CD14-positive monocyte (primary cell): ENCODE measurements at regions not wholly inside any gene's neighbourhood (a gene's known extent, or its start where the extent isn't known, plus 50 kb on each side); places are given as distances from the start of the nearest gene placed in this dataset.

ENCODE experiments used
- DNase-seq, 3 donors: peaks; one replicate each; pipeline ENCODE4 v3.0.0-alpha.2; 2011 to 2022
- H2AFZ ChIP-seq: 2 replicates; pipeline ENCODE4 v1.6.0; 2012; ENCODE audit warnings: mild to moderate bottlenecking, low read depth, low read length, inconsistent platforms; ENCODE audit not compliant: insufficient read depth, poor library complexity, severe bottlenecking
- H3K27ac ChIP-seq, 2 donors: 1 replicate in 1 of 2; 2 replicates in 1 of 2; pipeline ENCODE4 v1.5.1; 2012 to 2013; ENCODE audit warnings: low read length in 2 of 2, control low read depth in 1 of 2, inconsistent platforms in 1 of 2, low read depth in 1 of 2, mild to moderate bottlenecking in 1 of 2
- H3K27me3 ChIP-seq, 2 donors: one replicate each; pipeline versions ENCODE4 v1.6.0 to v1.6.1; 2011 to 2013; ENCODE audit warnings: low read length in 2 of 2; ENCODE audit not compliant: control insufficient read depth in 2 of 2, insufficient read depth in 2 of 2
- H3K36me3 ChIP-seq, 2 donors: replicated peaks in 1 of 2; 1 replicate in 1 of 2; 2 replicates in 1 of 2; pipeline versions ENCODE4 v1.5.1 to v1.6.1; 2012 to 2013; ENCODE audit warnings: low read length in 2 of 2, control low read depth in 1 of 2, inconsistent platforms in 1 of 2, mild to moderate bottlenecking in 1 of 2; ENCODE audit not compliant: insufficient read depth in 2 of 2, control insufficient read depth in 1 of 2
- H3K4me1 ChIP-seq, 2 donors: 1 replicate in 1 of 2; 2 replicates in 1 of 2; pipeline versions ENCODE4 v1.5.1 to v1.6.1; 2012 to 2013; ENCODE audit warnings: low read length in 2 of 2, control low read depth in 1 of 2, inconsistent platforms in 1 of 2, mild to moderate bottlenecking in 1 of 2, moderate library complexity in 1 of 2; ENCODE audit not compliant: insufficient read depth in 2 of 2, control insufficient read depth in 1 of 2
- H3K4me2 ChIP-seq: replicated peaks from 2 replicates; pipeline ENCODE3; 2012; ENCODE audit warnings: low read length, moderate library complexity, mild to moderate bottlenecking; ENCODE audit not compliant: poor library complexity, severe bottlenecking; ENCODE audit errors: extremely low read depth
- H3K4me3 ChIP-seq, 3 experiments: fragments of 200-600 bp in 1 of 3; sonication (generic) in 1 of 3; replicated peaks in 1 of 3; 1 replicate in 2 of 3; 2 replicates in 1 of 3; pipeline ENCODE4 v1.5.1; 2011 to 2013; ENCODE audit warnings: low read length in 3 of 3, mild to moderate bottlenecking in 3 of 3, control low read depth in 2 of 3, low read depth in 2 of 3, inconsistent platforms in 1 of 3, moderate library complexity in 1 of 3
- H3K79me2 ChIP-seq: 2 replicates; pipeline ENCODE4 v1.6.0; 2012; ENCODE audit warnings: mild to moderate bottlenecking, control low read depth, inconsistent platforms, low read length, moderate library complexity; ENCODE audit not compliant: insufficient read depth
- H3K9ac ChIP-seq: 2 replicates; pipeline ENCODE4 v1.6.0; 2017; ENCODE audit warnings: low read length, mild to moderate bottlenecking; ENCODE audit not compliant: insufficient read depth, poor library complexity, severe bottlenecking
- H3K9me3 ChIP-seq, 2 donors: replicated peaks in 1 of 2; 1 replicate in 1 of 2; 2 replicates in 1 of 2; pipeline versions ENCODE4 v1.5.1 to v1.6.1; 2012 to 2013; ENCODE audit warnings: low read length in 2 of 2, control low read depth in 1 of 2; ENCODE audit not compliant: control insufficient read depth in 1 of 2, insufficient read depth in 1 of 2
- H4K20me1 ChIP-seq: 2 replicates; pipeline ENCODE4 v1.6.0; 2012; ENCODE audit warnings: mild to moderate bottlenecking, low read length, control low read depth, moderate library complexity; ENCODE audit not compliant: insufficient read depth
- H3K27ac Mint-ChIP-seq, 7 donors: one replicate each; pipeline ENCODE4 v1.8.0; 2020; ENCODE audit warnings: mild to moderate bottlenecking in 7 of 7, mixed read lengths in 7 of 7, moderate library complexity in 6 of 7, inconsistent platforms in 2 of 7
- H3K27me3 Mint-ChIP-seq, 3 donors: one replicate each; pipeline ENCODE4 v1.8.0; 2021 to 2022; ENCODE audit warnings: low read depth in 3 of 3, mild to moderate bottlenecking in 3 of 3, mixed read lengths in 3 of 3, moderate library complexity in 3 of 3, inconsistent platforms in 1 of 3
- H3K36me3 Mint-ChIP-seq, 2 donors: one replicate each; pipeline ENCODE4 v1.8.0; 2020; ENCODE audit warnings: mixed read lengths in 2 of 2, inconsistent platforms in 1 of 2, mild to moderate bottlenecking in 1 of 2
- H3K4me1 Mint-ChIP-seq: one replicate; pipeline ENCODE4 v1.8.0; 2020; ENCODE audit warnings: mild to moderate bottlenecking, mixed read lengths
- H3K4me3 Mint-ChIP-seq, 2 donors: one replicate each; pipeline ENCODE4 v1.8.0; 2020; ENCODE audit warnings: mild to moderate bottlenecking in 2 of 2, mixed read lengths in 2 of 2, moderate library complexity in 1 of 2
- H3K9me3 Mint-ChIP-seq, 7 donors: one replicate each; pipeline ENCODE4 v1.8.0; 2020 to 2022; ENCODE audit warnings: mixed read lengths in 7 of 7, mild to moderate bottlenecking in 6 of 7, moderate library complexity in 6 of 7, inconsistent platforms in 2 of 7
- CTCF ChIP-seq: fragments of 200-600 bp; IDR thresholded peaks from one replicate; pipeline ENCODE4 v1.8.0; 2022; ENCODE audit warnings: antibody characterized with exemption, mild to moderate bottlenecking
- WGBS: methylation state at CpG from one replicate; pipeline ENCODE4 v1.1.5; 2013; ENCODE audit warnings: missing lambda C conversion rate; ENCODE audit not compliant: insufficient coverage; 5-methylcytosine and 5-hydroxymethylcytosine counted together
- intact Hi-C, 2 donors: fragments of 100-400 bp; cut with micrococcal nuclease; formaldehyde crosslinking; loops; one replicate each; pipeline versions ENCODE4 v1.15.0 to v1.15.1; 2023

DNA sequence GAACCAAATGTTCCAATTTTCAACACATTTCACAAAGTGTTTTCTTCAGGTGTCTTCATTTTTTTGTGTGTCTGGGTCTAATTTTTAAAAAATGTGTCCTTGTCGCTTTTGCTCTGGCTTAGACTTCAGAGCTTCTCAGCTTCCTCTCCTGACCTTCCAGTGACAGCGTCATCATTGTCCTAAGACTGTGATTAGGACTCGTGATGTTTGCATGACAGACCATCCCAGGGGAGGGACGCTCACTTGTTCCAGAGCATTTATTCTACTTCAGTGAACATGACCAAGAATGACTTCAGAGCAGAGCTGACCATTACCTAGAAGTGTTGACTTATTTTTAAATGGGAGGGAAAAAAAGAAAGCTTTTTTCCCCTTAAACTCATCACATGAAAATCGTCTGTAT lies 591.9 kb downstream of the IRS1 start:
- WGBS = 100% methylated on average over 1 of the region's 5 CpGs
- no peak for DNase-seq
- H3K27ac ChIP-seq = no peak overlapping the region
- no peak for TF ChIP-seq CTCF
- no peaks in the 10 kb centered on the region for H3K27me3 ChIP-seq
- intact Hi-C loops = no loop called here
- Mint-ChIP-seq H3K27ac (no peak overlapping the region), H3K4me3 (no peak overlapping the region), H3K4me1 (no peaks in the 10 kb centered on the region), H3K36me3 (no peaks in the 10 kb centered on the region), H3K27me3 (peaks cover 0 to 5% (median 0%) of the 10 kb centered on the region in 3 donors), H3K9me3 (peaks cover 0 to 6% (median 1%) of the 10 kb centered on the region in 7 donors)
- no peaks in the 10 kb centered on the region for H3K4me1 ChIP-seq
- H3K9me3 ChIP-seq = no peaks in the 10 kb centered on the region
- no peaks in the 10 kb centered on the region for H3K79me2 ChIP-seq
- H3K4me2 ChIP-seq = no peak overlapping the region
- no peak overlapping the region for H3K4me3 ChIP-seq
- H3K9ac ChIP-seq = no peak overlapping the region
- no peak overlapping the region for H2AFZ ChIP-seq
- H3K36me3 ChIP-seq = no peaks in the 10 kb centered on the region
- no peaks in the 10 kb centered on the region for H4K20me1 ChIP-seq

DNA sequence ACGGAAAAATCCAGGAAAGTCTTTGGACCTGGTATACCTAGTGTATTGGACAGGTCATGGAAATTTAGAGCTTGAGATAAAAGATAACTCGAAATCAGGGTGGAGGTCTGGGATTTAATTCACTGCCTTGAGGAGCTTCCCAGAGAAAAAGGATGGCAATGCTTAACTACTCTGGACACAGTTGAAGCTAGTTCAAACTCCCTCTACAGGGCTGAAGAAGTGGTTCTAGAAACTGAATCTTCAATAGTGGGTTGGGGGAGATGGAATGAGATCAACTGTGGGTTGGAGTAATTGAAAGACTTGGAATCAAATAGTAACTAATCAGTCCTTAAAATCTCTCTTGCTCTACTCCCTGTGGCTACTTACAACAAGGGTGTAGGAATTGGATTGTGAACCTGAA lies 600.1 kb downstream of the IRS1 start:
- H3K4me3 ChIP-seq = no peak overlapping the region
- Mint-ChIP-seq H3K4me1 (no peaks in the 10 kb centered on the region), H3K27ac (no peak overlapping the region), H3K36me3 (no peaks in the 10 kb centered on the region), H3K27me3 (peaks cover 0 to 2% (median 0%) of the 10 kb centered on the region in 3 donors), H3K4me3 (no peak overlapping the region), H3K9me3 (peaks cover 0 to 3% (median 0%) of the 10 kb centered on the region in 7 donors)
- H3K4me2 ChIP-seq = no peak overlapping the region
- no peaks in the 10 kb centered on the region for H3K27me3 ChIP-seq
- H4K20me1 ChIP-seq = no peaks in the 10 kb centered on the region
- no peaks in the 10 kb centered on the region for H3K36me3 ChIP-seq
- no peak for DNase-seq
- no peak overlapping the region for H2AFZ ChIP-seq
- intact Hi-C loops = no loop called here
- no peaks in the 10 kb centered on the region for H3K9me3 ChIP-seq
- no CpG with 5 or more reads among the region's 2 CpGs for WGBS
- H3K4me1 ChIP-seq = no peaks in the 10 kb centered on the region
- no peak overlapping the region for H3K27ac ChIP-seq
- no peaks in the 10 kb centered on the region for H3K79me2 ChIP-seq
- no peak overlapping the region for H3K9ac ChIP-seq
- no peak for TF ChIP-seq CTCF
